Naive thymus-derived CD4-positive, alpha-beta T cell (primary cell): ENCODE measurements at regions not wholly inside any gene's neighbourhood (a gene's known extent, or its start where the extent isn't known, plus 50 kb on each side); places are given as distances from the start of the nearest gene placed in this dataset.

Source experiments
- ATAC-seq: fragments of 150-1000 bp; cut with Tn5 transposase; 2 replicates; pipeline ENCODE4 v1.10.0; 2021; ENCODE audit warnings: mild to moderate bottlenecking, moderate library complexity
- CTCF ChIA-PET: fragments of 350-600 bp; sonication (Branson Sonifier 250); formaldehyde crosslinking; loops from one replicate; lab custom pipeline; 2021; ENCODE audit warnings: antibody characterized with exemption; lab: Charles Lee
- POLR2A ChIA-PET: fragments of 350-600 bp; sonication (Branson Sonifier 250); formaldehyde crosslinking; loops from one replicate; lab custom pipeline; 2021; ENCODE audit warnings: antibody characterized with exemption, inconsistent platforms; lab: Charles Lee
- DNase-seq, 9 donors: peaks; one replicate each; pipeline versions ENCODE4 v3.0.0 to v3.0.0-alpha.2; 2020 to 2022; ENCODE audit warnings: mixed read lengths in 1 of 9
- H3K27ac ChIP-seq: one replicate; pipeline ENCODE4 v1.7.0; 2013; ENCODE audit warnings: mild to moderate bottlenecking, low read depth, low read length, moderate library complexity
- H3K27me3 ChIP-seq, 2 donors: one replicate each; pipeline ENCODE4 v1.7.0; 2013; ENCODE audit warnings: low read length in 2 of 2, mild to moderate bottlenecking in 2 of 2, moderate library complexity in 2 of 2; ENCODE audit not compliant: control insufficient read depth in 2 of 2, insufficient read depth in 2 of 2
- H3K36me3 ChIP-seq, 3 experiments: 1 replicate in 2 of 3; 2 replicates in 1 of 3; pipeline ENCODE4 v1.7.0; 2013; ENCODE audit warnings: low read length in 3 of 3, mild to moderate bottlenecking in 3 of 3, moderate library complexity in 1 of 3; ENCODE audit not compliant: insufficient read depth in 3 of 3, control insufficient read depth in 2 of 3
- H3K4me1 ChIP-seq, 2 donors: one replicate each; pipeline ENCODE4 v1.7.0; 2013; ENCODE audit warnings: low read length in 2 of 2, mild to moderate bottlenecking in 2 of 2, moderate library complexity in 1 of 2; ENCODE audit not compliant: control insufficient read depth in 2 of 2, insufficient read depth in 2 of 2
- H3K4me3 ChIP-seq: 2 replicates; pipeline ENCODE4 v1.7.0; 2013; ENCODE audit warnings: mild to moderate bottlenecking, low read length
- H3K9me3 ChIP-seq, 3 experiments: 1 replicate in 2 of 3; 2 replicates in 1 of 3; pipeline ENCODE4 v1.7.0; 2013; ENCODE audit warnings: low read length in 3 of 3; ENCODE audit not compliant: control insufficient read depth in 2 of 3
- H3K27ac Mint-ChIP-seq, 9 donors: one replicate each; pipeline ENCODE4 v1.8.0; 2020 to 2022; ENCODE audit warnings: mixed read lengths in 9 of 9, mild to moderate bottlenecking in 8 of 9, moderate library complexity in 5 of 9, inconsistent platforms in 2 of 9
- H3K27me3 Mint-ChIP-seq, 5 donors: one replicate each; pipeline ENCODE4 v1.8.0; 2021 to 2022; ENCODE audit warnings: mixed read lengths in 5 of 5, mild to moderate bottlenecking in 1 of 5
- H3K36me3 Mint-ChIP-seq, 5 donors: one replicate each; pipeline ENCODE4 v1.8.0; 2020 to 2022; ENCODE audit warnings: mixed read lengths in 5 of 5, mild to moderate bottlenecking in 3 of 5, inconsistent platforms in 1 of 5
- H3K4me1 Mint-ChIP-seq, 7 donors: one replicate each; pipeline ENCODE4 v1.8.0; 2020 to 2022; ENCODE audit warnings: mixed read lengths in 7 of 7, mild to moderate bottlenecking in 3 of 7, inconsistent platforms in 1 of 7
- H3K4me3 Mint-ChIP-seq, 10 donors: one replicate each; pipeline ENCODE4 v1.8.0; 2020 to 2022; ENCODE audit warnings: mild to moderate bottlenecking in 10 of 10, mixed read lengths in 10 of 10, moderate library complexity in 6 of 10, inconsistent platforms in 2 of 10
- H3K9me3 Mint-ChIP-seq, 11 donors: one replicate each; pipeline ENCODE4 v1.8.0; 2020 to 2022; ENCODE audit warnings: mixed read lengths in 11 of 11, mild to moderate bottlenecking in 4 of 11, inconsistent platforms in 1 of 11, moderate library complexity in 1 of 11
- intact Hi-C, 2 donors: fragments of 100-400 bp; cut with micrococcal nuclease; formaldehyde crosslinking; loops; one replicate each; pipeline ENCODE4 v1.15.1; 2023

- POLR2A ChIA-PET = no interaction called here
- H3K4me1 ChIP-seq = no peaks in the 10 kb centered on the region
- no peaks in the 10 kb centered on the region for H3K9me3 ChIP-seq
- CTCF ChIA-PET = no interaction called here
- Mint-ChIP-seq H3K27ac (no peak overlapping the region), H3K9me3 (no peaks in the 10 kb centered on the region), H3K27me3 (peaks cover 0 to 19% (median 3%) of the 10 kb centered on the region in 5 donors), H3K4me1 (no peaks in the 10 kb centered on the region), H3K36me3 (no peaks in the 10 kb centered on the region), H3K4me3 (no peak overlapping the region)
- intact Hi-C loops = no loop called here
- ATAC-seq (no peak), DNase-seq (no peak)
- peaks cover 0 to 2% of the 10 kb centered on the region in 2 donors for H3K27me3 ChIP-seq
- no peaks in the 10 kb centered on the region for H3K36me3 ChIP-seq
- no peak overlapping the region for H3K4me3 ChIP-seq
- no peak overlapping the region for H3K27ac ChIP-seq
Measured at GRCh38 chr1:192441492-192441891, 124.7 kb downstream of the RGS21 start.

GRCh38 chr1:192442736-192443135 is 125.9 kb downstream of the RGS21 start:
- H3K27ac ChIP-seq = no peak overlapping the region
- H3K4me3 Mint-ChIP-seq = no peak overlapping the region
- no peak overlapping the region for H3K4me3 ChIP-seq
- ChIA-PET POLR2A (no interaction called here), CTCF (no interaction called here)
- DNase-seq (no peak), ATAC-seq (no peak)
- H3K4me1 ChIP-seq = no peaks in the 10 kb centered on the region
- H3K4me1 Mint-ChIP-seq = no peaks in the 10 kb centered on the region
- no peaks in the 10 kb centered on the region for H3K36me3 ChIP-seq
- peaks cover 3 to 21% (median 5%) of the 10 kb centered on the region in 5 donors for H3K27me3 Mint-ChIP-seq
- intact Hi-C loops = no loop called here
- no peaks in the 10 kb centered on the region for H3K36me3 Mint-ChIP-seq
- no peaks in the 10 kb centered on the region for H3K9me3 ChIP-seq
- H3K27me3 ChIP-seq = peaks cover 0 to 2% of the 10 kb centered on the region in 2 donors
- no peaks in the 10 kb centered on the region for H3K9me3 Mint-ChIP-seq
- H3K27ac Mint-ChIP-seq = no peak overlapping the region

- no peak overlapping the region for H3K4me3 ChIP-seq
- H3K36me3 ChIP-seq = no peaks in the 10 kb centered on the region
- H3K27me3 Mint-ChIP-seq = peaks cover 3 to 28% (median 11%) of the 10 kb centered on the region in 5 donors
- intact Hi-C loops = no loop called here
- H3K27me3 ChIP-seq = peaks cover 0 to 2% of the 10 kb centered on the region in 2 donors
- POLR2A ChIA-PET = no interaction called here
- no peaks in the 10 kb centered on the region for H3K9me3 ChIP-seq
- no peaks in the 10 kb centered on the region for H3K36me3 Mint-ChIP-seq
- no peaks in the 10 kb centered on the region for H3K4me1 ChIP-seq
- no peaks in the 10 kb centered on the region for H3K4me1 Mint-ChIP-seq
- H3K27ac Mint-ChIP-seq = no peak overlapping the region
- DNase-seq = no peak
- H3K9me3 Mint-ChIP-seq = no peaks in the 10 kb centered on the region
- H3K4me3 Mint-ChIP-seq = no peak overlapping the region
- CTCF ChIA-PET = interaction anchor here (1.0 kb wide), 1 partner anchor 31 kb away, joined by 7 read pairs; no protein-coding TSS in a partner anchor
- H3K27ac ChIP-seq = no peak overlapping the region
- ATAC-seq = no peak
Measured at GRCh38 chr1:192443616-192444015, 126.8 kb downstream of the RGS21 start.

GRCh38 chr1:192445241-192445640 is 128.4 kb downstream of the RGS21 start:
- no peak for ATAC-seq
- DNase-seq = no peak
- Histone ChIP-seq H3K4me3 (no peak overlapping the region), H3K4me1 (no peaks in the 10 kb centered on the region), H3K27ac (no peak overlapping the region), H3K27me3 (peaks cover 0 to 2% of the 10 kb centered on the region in 2 donors), H3K9me3 (no peaks in the 10 kb centered on the region), H3K36me3 (no peaks in the 10 kb centered on the region)
- CTCF ChIA-PET = no interaction called here
- Mint-ChIP-seq H3K27ac (no peak overlapping the region), H3K27me3 (peaks cover 4 to 41% (median 15%) of the 10 kb centered on the region in 5 donors), H3K4me1 (no peaks in the 10 kb centered on the region), H3K36me3 (no peaks in the 10 kb centered on the region), H3K9me3 (no peaks in the 10 kb centered on the region), H3K4me3 (no peak overlapping the region)
- intact Hi-C loops = no loop called here
- POLR2A ChIA-PET = no interaction called here

- H3K36me3 Mint-ChIP-seq = no peaks in the 10 kb centered on the region
- H3K9me3 Mint-ChIP-seq = no peaks in the 10 kb centered on the region
Measured at GRCh38 chr1:192445839-192446489, 129.2 kb downstream of the RGS21 start.

GRCh38 chr1:192448026-192448578 is 127.5 kb upstream of the RGS1 start:
- H3K4me3 ChIP-seq = no peak overlapping the region
- no peak for ATAC-seq
- no peaks in the 10 kb centered on the region for H3K4me1 Mint-ChIP-seq
- peaks cover 13 to 39% (median 20%) of the 10 kb centered on the region in 5 donors for H3K27me3 Mint-ChIP-seq
- ChIA-PET POLR2A (no interaction called here), CTCF (no interaction called here)
- no peak for DNase-seq
- no peaks in the 10 kb centered on the region for H3K4me1 ChIP-seq
- H3K27me3 ChIP-seq = peaks cover 0 to 2% of the 10 kb centered on the region in 2 donors
- intact Hi-C loops = no loop called here
- H3K9me3 Mint-ChIP-seq = no peaks in the 10 kb centered on the region
- H3K9me3 ChIP-seq = no peaks in the 10 kb centered on the region
- H3K27ac ChIP-seq = no peak overlapping the region
- no peaks in the 10 kb centered on the region for H3K36me3 ChIP-seq
- no peaks in the 10 kb centered on the region for H3K36me3 Mint-ChIP-seq
- H3K27ac Mint-ChIP-seq = no peak overlapping the region
- H3K4me3 Mint-ChIP-seq = no peak overlapping the region

More at GRCh38 chr1:192445839-192446489, 129.2 kb downstream of the RGS21 start:
- CTCF ChIA-PET = no interaction called here
- POLR2A ChIA-PET = no interaction called here
- H3K4me3 Mint-ChIP-seq = no peak overlapping the region
- H3K27ac ChIP-seq = no peak overlapping the region
- no peaks in the 10 kb centered on the region for H3K9me3 ChIP-seq
- H3K36me3 ChIP-seq = no peaks in the 10 kb centered on the region
- ATAC-seq (peak; percentile 64), DNase-seq (peak in 8 of 9 donors; percentile 7 to 55 (median 34))
- no peaks in the 10 kb centered on the region for H3K4me1 ChIP-seq
- intact Hi-C loops = no loop called here
- H3K27me3 Mint-ChIP-seq = peaks cover 7 to 43% (median 17%) of the 10 kb centered on the region in 5 donors
- no peak overlapping the region for H3K27ac Mint-ChIP-seq
- no peaks in the 10 kb centered on the region for H3K4me1 Mint-ChIP-seq
- no peak overlapping the region for H3K4me3 ChIP-seq
- H3K27me3 ChIP-seq = peaks cover 0 to 2% of the 10 kb centered on the region in 2 donors
